GM12878 (cell line): ENCODE measurements at regions not wholly inside any gene's neighbourhood (a gene's known extent, or its start where the extent isn't known, plus 50 kb on each side); places are given as distances from the start of the nearest gene placed in this dataset.

ENCODE experiments used
- EGR1 ChIP-seq, 2 experiments: IDR thresholded peaks; 1 replicate in 1 of 2; 2 replicates in 1 of 2; pipeline ENCODE4 v1.6.1; 2011 to 2012; ENCODE audit warnings: low read depth in 2 of 2, low read length in 2 of 2, borderline replicate concordance in 1 of 2, mild to moderate bottlenecking in 1 of 2, moderate library complexity in 1 of 2
- HCFC1 ChIP-seq: fragments of 150-350 bp; IDR thresholded peaks from 2 replicates; pipeline ENCODE4 v1.6.1; 2014; ENCODE audit warnings: low read length
- MYB ChIP-seq: fragments of 150-350 bp; IDR thresholded peaks from 2 replicates; pipeline ENCODE4 v1.6.1; 2014; ENCODE audit warnings: mild to moderate bottlenecking, low read depth, low read length, borderline replicate concordance
- NR2C1 ChIP-seq: fragments of 450-650 bp; IDR thresholded peaks from 2 replicates; pipeline ENCODE4 v1.6.1; 2017; ENCODE audit warnings: antibody characterized with exemption, mild to moderate bottlenecking, moderate library complexity
- POLR2AphosphoS5 ChIP-seq: IDR thresholded peaks from 2 replicates; pipeline ENCODE4 v1.6.1; 2011; ENCODE audit warnings: mild to moderate bottlenecking, low read length, inconsistent platforms
- RCOR1 ChIP-seq: conservative IDR thresholded peaks from 2 replicates; pipeline ENCODE4 v1.6.1; 2012; ENCODE audit warnings: low read depth, low read length, improper control_type of control experiment
- SMAD5 ChIP-seq: IDR thresholded peaks from 2 replicates; pipeline ENCODE4 v1.6.1; 2016; ENCODE audit warnings: antibody characterized with exemption, low read depth
- SUZ12 ChIP-seq: fragments of 200-600 bp; sonication (generic); IDR thresholded peaks from one replicate; pipeline ENCODE4 v1.6.1; 2018; ENCODE audit warnings: antibody characterized with exemption, mild to moderate bottlenecking; ENCODE audit not compliant: unreplicated experiment
- ZNF622 ChIP-seq: fragments of 450-650 bp; IDR thresholded peaks from 2 replicates; pipeline ENCODE4 v1.6.1; 2017; ENCODE audit warnings: mild to moderate bottlenecking, inconsistent platforms
- ZZZ3 ChIP-seq: IDR thresholded peaks from 2 replicates; pipeline ENCODE4 v1.6.1; 2011; ENCODE audit warnings: low read depth; ENCODE audit not compliant: control insufficient read depth, insufficient read length
- TF ChIP-seq, protein P1 (sequence below): IDR thresholded peaks from 2 replicates; pipeline ENCODE4 v1.6.1; 2012; ENCODE audit warnings: improper control_type of control experiment, low read depth, low read length; ENCODE audit not compliant: insufficient replicate concordance
- TF ChIP-seq, protein P2 (sequence below): fragments of 450-650 bp; IDR thresholded peaks from 2 replicates; pipeline ENCODE4 v1.6.1; 2017; ENCODE audit warnings: mild to moderate bottlenecking, moderate library complexity
- TF ChIP-seq, protein P3 (sequence below): fragments of 450-650 bp; IDR thresholded peaks from 2 replicates; pipeline ENCODE4 v1.6.1; 2018; ENCODE audit warnings: borderline replicate concordance, mild to moderate bottlenecking; ENCODE audit not compliant: partially characterized antibody
- TF ChIP-seq, protein P4 (sequence below): fragments of 450-650 bp; IDR thresholded peaks from 2 replicates; pipeline ENCODE4 v1.6.1; 2016; ENCODE audit warnings: mild to moderate bottlenecking

DNA sequence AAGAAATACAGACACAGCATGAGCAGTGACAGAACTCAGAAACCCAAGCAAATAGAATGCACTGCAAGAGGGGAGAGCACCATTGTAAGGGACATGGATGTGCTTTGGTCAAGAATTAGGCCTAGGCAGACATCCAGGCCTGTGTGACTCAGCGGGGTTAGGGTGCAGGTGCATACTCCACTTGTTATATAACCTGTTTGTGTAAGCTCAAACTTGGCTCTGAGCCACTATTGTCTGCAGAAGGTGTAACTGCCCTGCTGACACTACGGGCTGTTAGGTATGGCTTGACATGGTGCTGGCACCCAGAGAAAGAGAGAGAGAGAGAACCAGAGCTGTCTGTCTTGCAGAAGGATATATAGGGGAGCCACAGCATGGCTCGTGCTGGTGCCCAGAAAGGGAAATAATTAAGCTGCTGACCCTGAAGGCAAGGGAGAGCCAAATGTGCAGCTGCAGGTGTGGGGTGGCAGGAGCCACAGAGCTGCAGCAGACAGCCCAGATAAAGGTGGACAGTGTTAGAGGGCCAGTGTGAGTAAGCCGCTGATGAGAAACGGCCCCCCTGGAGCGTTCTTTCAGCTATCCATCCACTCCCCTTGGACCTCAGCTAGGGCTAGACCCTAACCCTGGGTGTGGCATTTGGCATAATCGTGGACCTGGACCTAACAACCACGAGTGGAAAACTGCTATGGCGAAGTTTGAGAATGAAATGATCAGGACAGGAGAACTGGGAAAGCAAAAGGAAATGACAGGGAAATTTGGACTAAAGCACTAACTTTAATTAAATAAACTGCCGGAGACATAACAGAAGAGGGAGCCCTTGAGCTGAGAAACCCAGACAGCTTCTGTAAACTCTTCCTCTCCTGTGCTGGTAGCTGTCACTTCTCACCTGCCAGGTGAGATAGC lies 253.0 kb upstream of the CCDC179 start (continued):
- TF ChIP-seq, protein P1, sequence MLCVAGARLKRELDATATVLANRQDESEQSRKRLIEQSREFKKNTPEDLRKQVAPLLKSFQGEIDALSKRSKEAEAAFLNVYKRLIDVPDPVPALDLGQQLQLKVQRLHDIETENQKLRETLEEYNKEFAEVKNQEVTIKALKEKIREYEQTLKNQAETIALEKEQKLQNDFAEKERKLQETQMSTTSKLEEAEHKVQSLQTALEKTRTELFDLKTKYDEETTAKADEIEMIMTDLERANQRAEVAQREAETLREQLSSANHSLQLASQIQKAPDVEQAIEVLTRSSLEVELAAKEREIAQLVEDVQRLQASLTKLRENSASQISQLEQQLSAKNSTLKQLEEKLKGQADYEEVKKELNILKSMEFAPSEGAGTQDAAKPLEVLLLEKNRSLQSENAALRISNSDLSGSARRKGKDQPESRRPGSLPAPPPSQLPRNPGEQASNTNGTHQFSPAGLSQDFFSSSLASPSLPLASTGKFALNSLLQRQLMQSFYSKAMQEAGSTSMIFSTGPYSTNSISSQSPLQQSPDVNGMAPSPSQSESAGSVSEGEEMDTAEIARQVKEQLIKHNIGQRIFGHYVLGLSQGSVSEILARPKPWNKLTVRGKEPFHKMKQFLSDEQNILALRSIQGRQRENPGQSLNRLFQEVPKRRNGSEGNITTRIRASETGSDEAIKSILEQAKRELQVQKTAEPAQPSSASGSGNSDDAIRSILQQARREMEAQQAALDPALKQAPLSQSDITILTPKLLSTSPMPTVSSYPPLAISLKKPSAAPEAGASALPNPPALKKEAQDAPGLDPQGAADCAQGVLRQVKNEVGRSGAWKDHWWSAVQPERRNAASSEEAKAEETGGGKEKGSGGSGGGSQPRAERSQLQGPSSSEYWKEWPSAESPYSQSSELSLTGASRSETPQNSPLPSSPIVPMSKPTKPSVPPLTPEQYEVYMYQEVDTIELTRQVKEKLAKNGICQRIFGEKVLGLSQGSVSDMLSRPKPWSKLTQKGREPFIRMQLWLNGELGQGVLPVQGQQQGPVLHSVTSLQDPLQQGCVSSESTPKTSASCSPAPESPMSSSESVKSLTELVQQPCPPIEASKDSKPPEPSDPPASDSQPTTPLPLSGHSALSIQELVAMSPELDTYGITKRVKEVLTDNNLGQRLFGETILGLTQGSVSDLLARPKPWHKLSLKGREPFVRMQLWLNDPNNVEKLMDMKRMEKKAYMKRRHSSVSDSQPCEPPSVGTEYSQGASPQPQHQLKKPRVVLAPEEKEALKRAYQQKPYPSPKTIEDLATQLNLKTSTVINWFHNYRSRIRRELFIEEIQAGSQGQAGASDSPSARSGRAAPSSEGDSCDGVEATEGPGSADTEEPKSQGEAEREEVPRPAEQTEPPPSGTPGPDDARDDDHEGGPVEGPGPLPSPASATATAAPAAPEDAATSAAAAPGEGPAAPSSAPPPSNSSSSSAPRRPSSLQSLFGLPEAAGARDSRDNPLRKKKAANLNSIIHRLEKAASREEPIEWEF, result no peak
- TF ChIP-seq, protein P2, sequence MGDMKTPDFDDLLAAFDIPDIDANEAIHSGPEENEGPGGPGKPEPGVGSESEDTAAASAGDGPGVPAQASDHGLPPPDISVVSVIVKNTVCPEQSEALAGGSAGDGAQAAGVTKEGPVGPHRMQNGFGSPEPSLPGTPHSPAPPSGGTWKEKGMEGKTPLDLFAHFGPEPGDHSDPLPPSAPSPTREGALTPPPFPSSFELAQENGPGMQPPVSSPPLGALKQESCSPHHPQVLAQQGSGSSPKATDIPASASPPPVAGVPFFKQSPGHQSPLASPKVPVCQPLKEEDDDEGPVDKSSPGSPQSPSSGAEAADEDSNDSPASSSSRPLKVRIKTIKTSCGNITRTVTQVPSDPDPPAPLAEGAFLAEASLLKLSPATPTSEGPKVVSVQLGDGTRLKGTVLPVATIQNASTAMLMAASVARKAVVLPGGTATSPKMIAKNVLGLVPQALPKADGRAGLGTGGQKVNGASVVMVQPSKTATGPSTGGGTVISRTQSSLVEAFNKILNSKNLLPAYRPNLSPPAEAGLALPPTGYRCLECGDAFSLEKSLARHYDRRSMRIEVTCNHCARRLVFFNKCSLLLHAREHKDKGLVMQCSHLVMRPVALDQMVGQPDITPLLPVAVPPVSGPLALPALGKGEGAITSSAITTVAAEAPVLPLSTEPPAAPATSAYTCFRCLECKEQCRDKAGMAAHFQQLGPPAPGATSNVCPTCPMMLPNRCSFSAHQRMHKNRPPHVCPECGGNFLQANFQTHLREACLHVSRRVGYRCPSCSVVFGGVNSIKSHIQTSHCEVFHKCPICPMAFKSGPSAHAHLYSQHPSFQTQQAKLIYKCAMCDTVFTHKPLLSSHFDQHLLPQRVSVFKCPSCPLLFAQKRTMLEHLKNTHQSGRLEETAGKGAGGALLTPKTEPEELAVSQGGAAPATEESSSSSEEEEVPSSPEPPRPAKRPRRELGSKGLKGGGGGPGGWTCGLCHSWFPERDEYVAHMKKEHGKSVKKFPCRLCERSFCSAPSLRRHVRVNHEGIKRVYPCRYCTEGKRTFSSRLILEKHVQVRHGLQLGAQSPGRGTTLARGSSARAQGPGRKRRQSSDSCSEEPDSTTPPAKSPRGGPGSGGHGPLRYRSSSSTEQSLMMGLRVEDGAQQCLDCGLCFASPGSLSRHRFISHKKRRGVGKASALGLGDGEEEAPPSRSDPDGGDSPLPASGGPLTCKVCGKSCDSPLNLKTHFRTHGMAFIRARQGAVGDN, result peak; percentile 84
- TF ChIP-seq SMAD5 (no peak), ZZZ3 (no peak), SUZ12 (no peak), NR2C1 (0 out of 2 replicates have a peak, but pooled peaks have one; percentile 5), ZNF622 (no peak), HCFC1 (no peak), POLR2AphosphoS5 (no peak), EGR1 (IDR thresholded peaks at IDR 0.05; ENCODE audit: borderline replicate concordance in 1 of 2, low read depth in 2 of 2, low read length in 2 of 2) (no peak), RCOR1 (no peak), MYB (no peak)
- TF ChIP-seq, protein P3, sequence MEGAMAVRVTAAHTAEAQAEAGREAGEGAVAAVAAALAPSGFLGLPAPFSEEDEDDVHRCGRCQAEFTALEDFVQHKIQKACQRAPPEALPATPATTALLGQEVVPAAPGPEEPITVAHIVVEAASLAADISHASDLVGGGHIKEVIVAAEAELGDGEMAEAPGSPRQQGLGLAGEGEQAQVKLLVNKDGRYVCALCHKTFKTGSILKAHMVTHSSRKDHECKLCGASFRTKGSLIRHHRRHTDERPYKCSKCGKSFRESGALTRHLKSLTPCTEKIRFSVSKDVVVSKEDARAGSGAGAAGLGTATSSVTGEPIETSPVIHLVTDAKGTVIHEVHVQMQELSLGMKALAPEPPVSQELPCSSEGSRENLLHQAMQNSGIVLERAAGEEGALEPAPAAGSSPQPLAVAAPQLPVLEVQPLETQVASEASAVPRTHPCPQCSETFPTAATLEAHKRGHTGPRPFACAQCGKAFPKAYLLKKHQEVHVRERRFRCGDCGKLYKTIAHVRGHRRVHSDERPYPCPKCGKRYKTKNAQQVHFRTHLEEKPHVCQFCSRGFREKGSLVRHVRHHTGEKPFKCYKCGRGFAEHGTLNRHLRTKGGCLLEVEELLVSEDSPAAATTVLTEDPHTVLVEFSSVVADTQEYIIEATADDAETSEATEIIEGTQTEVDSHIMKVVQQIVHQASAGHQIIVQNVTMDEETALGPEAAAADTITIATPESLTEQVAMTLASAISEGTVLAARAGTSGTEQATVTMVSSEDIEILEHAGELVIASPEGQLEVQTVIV, result no peak
- TF ChIP-seq, protein P4, sequence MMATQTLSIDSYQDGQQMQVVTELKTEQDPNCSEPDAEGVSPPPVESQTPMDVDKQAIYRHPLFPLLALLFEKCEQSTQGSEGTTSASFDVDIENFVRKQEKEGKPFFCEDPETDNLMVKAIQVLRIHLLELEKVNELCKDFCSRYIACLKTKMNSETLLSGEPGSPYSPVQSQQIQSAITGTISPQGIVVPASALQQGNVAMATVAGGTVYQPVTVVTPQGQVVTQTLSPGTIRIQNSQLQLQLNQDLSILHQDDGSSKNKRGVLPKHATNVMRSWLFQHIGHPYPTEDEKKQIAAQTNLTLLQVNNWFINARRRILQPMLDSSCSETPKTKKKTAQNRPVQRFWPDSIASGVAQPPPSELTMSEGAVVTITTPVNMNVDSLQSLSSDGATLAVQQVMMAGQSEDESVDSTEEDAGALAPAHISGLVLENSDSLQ, result peak; percentile 15; the same call in 1 of the 2 replicates
